ENCODE measurements at regions not wholly inside any gene's neighbourhood (a gene's known extent, or its start where the extent isn't known, plus 50 kb on each side); places are given as distances from the start of the nearest gene placed in this dataset.
"Not testable (repeated sequence)": the region's sequence is repeated elsewhere in the genome, so short reads cannot be mapped to it uniquely, and the experiment has no call there.

DNA sequence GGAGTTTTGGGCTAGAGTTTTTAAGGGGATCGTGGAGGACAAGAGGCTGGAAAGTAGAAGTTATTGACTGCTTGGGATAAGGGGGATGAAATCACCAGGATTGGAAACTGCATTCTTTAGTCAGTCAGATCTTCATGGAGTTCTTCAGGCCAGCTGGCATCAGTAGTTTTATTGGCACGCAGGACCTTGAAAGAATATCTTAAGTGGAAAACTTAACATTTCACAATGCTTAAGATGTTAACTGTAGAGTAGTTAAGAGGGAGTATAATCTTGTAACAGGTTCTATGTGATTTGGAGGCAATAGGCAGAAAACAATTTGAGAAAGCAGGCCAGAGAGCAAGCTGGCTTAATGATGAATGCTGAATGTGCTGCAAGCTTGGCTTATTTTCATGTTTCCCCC is 300.4 kb upstream of the KCNH7 start:
- Mint-ChIP-seq H3K4me1 (no peaks in the 10 kb centered on the region), H3K9me3 (peaks cover 0 to 8% (median 3%) of the 10 kb centered on the region in 8 donors), H3K4me3 (no peak overlapping the region), H3K27ac (no peak overlapping the region), H3K36me3 (no peaks in the 10 kb centered on the region), H3K27me3 (no peaks in the 10 kb centered on the region)
- Histone ChIP-seq H3K4me1 (ENCODE audit: insufficient read depth, low read length) (no peaks in the 10 kb centered on the region), H3K27ac (ENCODE audit: low read depth, low read length) (no peak overlapping the region), H3K36me3 (ENCODE audit: insufficient read depth, low read length) (no peaks in the 10 kb centered on the region), H3K4me3 (ENCODE audit: low read length in 2 of 2) (no peak overlapping the region), H3K27me3 (ENCODE audit: insufficient read depth, low read length) (no peaks in the 10 kb centered on the region), H3K9me3 (ENCODE audit: control insufficient read depth in 1 of 2, low read length in 2 of 2) (no peaks in the 10 kb centered on the region)
- DNase-seq, result no peak
- intact Hi-C loops (cut with micrococcal nuclease), result no loop called here
- CTCF ChIA-PET (ENCODE audit: partially characterized antibody), result no interaction called here
- POLR2A ChIA-PET (ENCODE audit: partially characterized antibody), result no interaction called here

DNA sequence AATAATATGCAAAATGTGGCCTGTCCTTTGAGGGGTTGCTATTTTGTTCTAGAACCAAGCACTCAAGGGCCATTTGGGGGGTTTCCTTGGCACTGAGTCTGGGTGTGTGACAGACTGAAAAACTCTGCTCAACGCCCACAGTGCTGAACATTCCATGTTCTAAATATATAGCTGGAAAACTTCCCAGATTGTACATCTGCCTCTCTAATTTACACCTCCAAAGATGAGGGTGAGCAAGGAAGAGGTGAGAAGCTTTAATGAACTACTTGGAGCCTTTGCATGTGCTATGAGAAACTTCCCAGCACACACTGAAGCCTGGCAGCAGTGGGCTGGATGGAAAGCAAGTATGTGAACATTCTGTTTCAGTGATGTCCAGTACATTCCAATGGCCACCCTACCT is 296.7 kb upstream of the KCNH7 start:
- POLR2A ChIA-PET (ENCODE audit: partially characterized antibody), result no interaction called here

DNA sequence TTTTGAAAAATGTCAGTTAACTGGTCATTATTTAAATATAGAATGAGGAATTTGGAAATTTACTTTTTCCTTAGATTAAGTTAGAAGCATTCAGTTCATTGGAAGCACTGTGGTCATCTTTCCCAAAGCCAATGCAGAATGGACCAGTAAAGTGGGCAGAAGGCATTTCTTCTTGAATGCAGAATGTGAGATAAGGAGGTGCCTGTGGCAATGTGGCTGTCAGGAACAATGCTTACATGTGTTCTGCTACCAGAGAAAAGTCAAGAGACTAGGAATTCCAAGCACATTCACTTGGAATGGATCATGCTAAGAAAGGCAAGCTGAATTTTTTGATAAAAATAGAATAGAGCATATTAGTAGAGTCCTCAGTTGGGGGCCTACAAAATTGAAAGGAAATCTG is 295.0 kb upstream of the KCNH7 start:
- no peaks in the 10 kb centered on the region for H3K4me1 Mint-ChIP-seq
- DNase-seq, result no peak
- intact Hi-C loops (cut with micrococcal nuclease), result no loop called here
- Histone ChIP-seq H3K27me3 (ENCODE audit: insufficient read depth, low read length) (no peaks in the 10 kb centered on the region), H3K27ac (ENCODE audit: low read depth, low read length) (no peak overlapping the region), H3K4me1 (ENCODE audit: insufficient read depth, low read length) (no peaks in the 10 kb centered on the region), H3K9me3 (ENCODE audit: control insufficient read depth in 1 of 2, low read length in 2 of 2) (no peaks in the 10 kb centered on the region), H3K4me3 (ENCODE audit: low read length in 2 of 2) (no peak overlapping the region), H3K36me3 (ENCODE audit: insufficient read depth, low read length) (no peaks in the 10 kb centered on the region)
- POLR2A ChIA-PET (ENCODE audit: partially characterized antibody), result no interaction called here
- H3K4me3 Mint-ChIP-seq, result no peak overlapping the region
- CTCF ChIA-PET (ENCODE audit: partially characterized antibody), result no interaction called here
- H3K9me3 Mint-ChIP-seq, result peaks cover 0 to 5% (median under 1%) of the 10 kb centered on the region in 8 donors
- H3K27me3 Mint-ChIP-seq, result no peaks in the 10 kb centered on the region
- no peak overlapping the region for H3K27ac Mint-ChIP-seq
- no peaks in the 10 kb centered on the region for H3K36me3 Mint-ChIP-seq

More for the DNA sequence above, 296.7 kb upstream of the KCNH7 start:
- no peak for DNase-seq
- no peak overlapping the region for H3K4me3 Mint-ChIP-seq
- CTCF ChIA-PET (ENCODE audit: partially characterized antibody), result no interaction called here
- H3K36me3 Mint-ChIP-seq, result no peaks in the 10 kb centered on the region
- H3K9me3 Mint-ChIP-seq, result peaks cover 0 to 5% (median 3%) of the 10 kb centered on the region in 8 donors
- no peaks in the 10 kb centered on the region for H3K27me3 Mint-ChIP-seq
- intact Hi-C loops (cut with micrococcal nuclease), result no loop called here
- no peak overlapping the region for H3K27ac Mint-ChIP-seq
- no peak overlapping the region for H3K27ac ChIP-seq (ENCODE audit: low read depth, low read length)
- no peaks in the 10 kb centered on the region for H3K36me3 ChIP-seq (ENCODE audit: insufficient read depth, low read length)
- H3K27me3 ChIP-seq (ENCODE audit: insufficient read depth, low read length), result no peaks in the 10 kb centered on the region
- no peaks in the 10 kb centered on the region for H3K4me1 ChIP-seq (ENCODE audit: insufficient read depth, low read length)
- H3K4me1 Mint-ChIP-seq, result no peaks in the 10 kb centered on the region
- H3K9me3 ChIP-seq (ENCODE audit: control insufficient read depth in 1 of 2, low read length in 2 of 2), result no peaks in the 10 kb centered on the region
- H3K4me3 ChIP-seq (ENCODE audit: low read length in 2 of 2), result no peak overlapping the region

GRCh38 chr2:163132850-163133249 is 294.3 kb upstream of the KCNH7 start:
- no peak for DNase-seq
- H3K9me3 Mint-ChIP-seq, result peaks cover 0 to 4% (median 0%) of the 10 kb centered on the region in 8 donors
- no peaks in the 10 kb centered on the region for H3K9me3 ChIP-seq (ENCODE audit: control insufficient read depth in 1 of 2, low read length in 2 of 2)
- H3K27ac Mint-ChIP-seq, result no peak overlapping the region
- no peak overlapping the region for H3K4me3 ChIP-seq (ENCODE audit: low read length in 2 of 2)
- no peaks in the 10 kb centered on the region for H3K27me3 ChIP-seq (ENCODE audit: insufficient read depth, low read length)
- POLR2A ChIA-PET (ENCODE audit: partially characterized antibody), result no interaction called here
- H3K27me3 Mint-ChIP-seq, result no peaks in the 10 kb centered on the region
- H3K27ac ChIP-seq (ENCODE audit: low read depth, low read length), result no peak overlapping the region
- CTCF ChIA-PET (ENCODE audit: partially characterized antibody), result no interaction called here
- intact Hi-C loops (cut with micrococcal nuclease), result no loop called here
- H3K36me3 Mint-ChIP-seq, result no peaks in the 10 kb centered on the region
- no peaks in the 10 kb centered on the region for H3K36me3 ChIP-seq (ENCODE audit: insufficient read depth, low read length)
- no peaks in the 10 kb centered on the region for H3K4me1 ChIP-seq (ENCODE audit: insufficient read depth, low read length)
- H3K4me3 Mint-ChIP-seq, result no peak overlapping the region
- H3K4me1 Mint-ChIP-seq, result no peaks in the 10 kb centered on the region

DNA sequence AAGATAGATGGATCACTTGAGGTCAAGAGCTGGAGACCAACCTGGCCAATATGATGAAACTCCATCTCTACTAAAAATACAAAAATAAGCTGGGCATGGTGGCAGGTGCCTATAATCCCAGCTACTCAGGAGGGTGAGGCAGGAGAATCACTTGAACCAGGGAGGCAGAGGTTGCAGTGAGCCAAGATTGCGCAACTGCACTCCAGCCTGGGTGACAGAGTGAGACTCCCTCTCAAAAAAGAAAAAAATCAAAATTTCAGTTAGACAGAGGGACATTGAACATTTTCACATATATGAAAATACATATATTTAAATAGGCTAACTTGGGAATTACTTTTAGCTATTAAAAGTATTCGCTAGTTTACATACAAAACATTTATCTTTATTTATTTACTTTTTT is 293.6 kb upstream of the KCNH7 start:
- H3K27me3 Mint-ChIP-seq; H3K9me3 ChIP-seq (ENCODE audit: control insufficient read depth in 1 of 2, low read length in 2 of 2); H3K27ac Mint-ChIP-seq; H3K4me3 Mint-ChIP-seq; H3K27ac ChIP-seq (ENCODE audit: low read depth, low read length); H3K27me3 ChIP-seq (ENCODE audit: insufficient read depth, low read length); H3K9me3 Mint-ChIP-seq; H3K4me3 ChIP-seq (ENCODE audit: low read length in 2 of 2); H3K4me1 Mint-ChIP-seq; intact Hi-C loops (cut with micrococcal nuclease); CTCF ChIA-PET (ENCODE audit: partially characterized antibody); POLR2A ChIA-PET (ENCODE audit: partially characterized antibody); H3K36me3 Mint-ChIP-seq; H3K4me1 ChIP-seq (ENCODE audit: insufficient read depth, low read length); H3K36me3 ChIP-seq (ENCODE audit: insufficient read depth, low read length); DNase-seq: not testable (repeated sequence)

DNA sequence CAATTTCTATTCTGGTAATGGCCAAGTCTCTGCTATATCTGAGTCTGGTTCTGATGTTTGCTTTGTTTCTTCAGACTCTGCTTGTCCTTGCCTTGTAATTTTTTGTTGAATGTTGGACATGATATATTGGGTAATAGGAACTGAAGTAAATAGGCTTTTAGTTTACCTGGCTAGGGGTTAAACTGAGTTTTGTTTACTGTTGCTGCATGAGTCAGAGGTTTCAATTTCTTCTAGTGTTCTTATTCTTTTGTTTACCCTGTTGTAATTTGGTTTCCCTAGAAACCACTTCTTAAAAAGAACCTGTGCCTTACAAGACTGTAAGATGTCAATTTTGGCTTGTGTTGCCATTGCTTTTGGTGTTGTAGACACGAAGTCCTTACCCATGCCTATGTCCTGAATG is 285.0 kb upstream of the KCNH7 start:
- Histone ChIP-seq H3K27ac (ENCODE audit: low read depth, low read length) (no peak overlapping the region), H3K4me3 (ENCODE audit: low read length in 2 of 2) (no peak overlapping the region), H3K4me1 (ENCODE audit: insufficient read depth, low read length) (no peaks in the 10 kb centered on the region), H3K9me3 (ENCODE audit: control insufficient read depth in 1 of 2, low read length in 2 of 2) (no peaks in the 10 kb centered on the region), H3K27me3 (ENCODE audit: insufficient read depth, low read length) (no peaks in the 10 kb centered on the region), H3K36me3 (ENCODE audit: insufficient read depth, low read length) (no peaks in the 10 kb centered on the region)
- peaks cover 0 to 9% (median 4%) of the 10 kb centered on the region in 8 donors for H3K9me3 Mint-ChIP-seq
- intact Hi-C loops (cut with micrococcal nuclease), result no loop called here
- no peaks in the 10 kb centered on the region for H3K4me1 Mint-ChIP-seq
- DNase-seq, result no peak
- no peaks in the 10 kb centered on the region for H3K36me3 Mint-ChIP-seq
- POLR2A ChIA-PET (ENCODE audit: partially characterized antibody), result no interaction called here
- no peak overlapping the region for H3K4me3 Mint-ChIP-seq
- no peaks in the 10 kb centered on the region for H3K27me3 Mint-ChIP-seq
- CTCF ChIA-PET (ENCODE audit: partially characterized antibody), result no interaction called here
- H3K27ac Mint-ChIP-seq, result no peak overlapping the region

- no peaks in the 10 kb centered on the region for H3K36me3 Mint-ChIP-seq
- POLR2A ChIA-PET (ENCODE audit: partially characterized antibody), result no interaction called here
Observed at GRCh38 chr2:163122257-163122656, 283.7 kb upstream of the KCNH7 start.

DNA sequence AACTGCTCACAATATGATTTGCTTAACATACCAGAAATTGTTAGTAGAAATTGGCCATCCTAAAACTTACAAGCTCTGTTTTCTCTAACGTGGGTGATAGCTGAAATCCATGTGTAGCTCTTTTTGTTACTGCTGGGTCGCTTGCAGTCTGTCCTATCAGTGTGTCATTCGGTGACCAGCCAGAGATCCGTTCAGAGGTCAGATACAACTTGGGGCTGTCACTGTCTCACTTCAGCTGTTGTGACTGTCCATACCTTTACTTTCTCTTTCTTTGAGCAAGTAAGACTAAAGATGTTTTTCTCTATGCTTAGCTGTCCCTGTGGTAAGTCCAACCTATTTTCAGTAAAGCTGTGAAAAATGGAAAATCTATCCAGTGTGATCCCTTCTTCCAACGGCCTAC is 282.9 kb upstream of the KCNH7 start:
- intact Hi-C loops (cut with micrococcal nuclease), result no loop called here
- POLR2A ChIA-PET (ENCODE audit: partially characterized antibody), result no interaction called here
- H3K27me3 Mint-ChIP-seq, result no peaks in the 10 kb centered on the region

More at GRCh38 chr2:163122257-163122656, 283.7 kb upstream of the KCNH7 start:
- Histone ChIP-seq H3K4me3 (ENCODE audit: low read length in 2 of 2) (no peak overlapping the region), H3K4me1 (ENCODE audit: insufficient read depth, low read length) (no peaks in the 10 kb centered on the region), H3K27ac (ENCODE audit: low read depth, low read length) (no peak overlapping the region), H3K36me3 (ENCODE audit: insufficient read depth, low read length) (no peaks in the 10 kb centered on the region), H3K27me3 (ENCODE audit: insufficient read depth, low read length) (no peaks in the 10 kb centered on the region), H3K9me3 (ENCODE audit: control insufficient read depth in 1 of 2, low read length in 2 of 2) (no peaks in the 10 kb centered on the region)
- CTCF ChIA-PET (ENCODE audit: partially characterized antibody), result no interaction called here
- no peaks in the 10 kb centered on the region for H3K27me3 Mint-ChIP-seq
- intact Hi-C loops (cut with micrococcal nuclease), result no loop called here
- no peak overlapping the region for H3K27ac Mint-ChIP-seq
- no peaks in the 10 kb centered on the region for H3K4me1 Mint-ChIP-seq
- H3K9me3 Mint-ChIP-seq, result peaks cover 0 to 9% (median 4%) of the 10 kb centered on the region in 8 donors
- H3K4me3 Mint-ChIP-seq, result no peak overlapping the region
- no peak for DNase-seq

More for the DNA sequence above, 282.9 kb upstream of the KCNH7 start:
- H3K27me3 ChIP-seq (ENCODE audit: insufficient read depth, low read length), result no peaks in the 10 kb centered on the region
- H3K4me3 ChIP-seq (ENCODE audit: low read length in 2 of 2), result no peak overlapping the region
- no peaks in the 10 kb centered on the region for H3K9me3 ChIP-seq (ENCODE audit: control insufficient read depth in 1 of 2, low read length in 2 of 2)
- Mint-ChIP-seq H3K27ac (no peak overlapping the region), H3K4me1 (no peaks in the 10 kb centered on the region), H3K4me3 (no peak overlapping the region), H3K9me3 (peaks cover 0 to 9% (median 4%) of the 10 kb centered on the region in 8 donors), H3K36me3 (no peaks in the 10 kb centered on the region)
- DNase-seq, result no peak
- no peaks in the 10 kb centered on the region for H3K36me3 ChIP-seq (ENCODE audit: insufficient read depth, low read length)
- CTCF ChIA-PET (ENCODE audit: partially characterized antibody), result no interaction called here
- no peak overlapping the region for H3K27ac ChIP-seq (ENCODE audit: low read depth, low read length)
- H3K4me1 ChIP-seq (ENCODE audit: insufficient read depth, low read length), result no peaks in the 10 kb centered on the region

Measured in CD4-positive, alpha-beta memory T cell (primary cell).